ENCODE measurements at regions not wholly inside any gene's neighbourhood (a gene's known extent, or its start where the extent isn't known, plus 50 kb on each side); places are given as distances from the start of the nearest gene placed in this dataset.

GRCh38 chr13:24006520-24007248 lies 109.4 kb upstream of the C1QTNF9B start:
- Histone ChIP-seq H3K9ac (ENCODE audit: low read depth in 1 of 2, low read length in 2 of 2) (no peak overlapping the region), H3K27ac (ENCODE audit: low read depth, low read length) (no peak overlapping the region), H3K27me3 (ENCODE audit: control insufficient read depth in 1 of 2, insufficient read depth in 2 of 2, low read length in 2 of 2) (no peaks in the 10 kb centered on the region), H3K4me1 (ENCODE audit: control insufficient read depth in 1 of 2, insufficient read depth in 2 of 2, low read length in 2 of 2) (peaks cover 0 to 13% of the 10 kb centered on the region in 2 donors), H3K36me3 (ENCODE audit: control insufficient read depth in 1 of 2, insufficient read depth in 2 of 2, low read length in 2 of 2) (no peaks in the 10 kb centered on the region), H3K9me3 (ENCODE audit: control insufficient read depth in 1 of 2, low read length in 2 of 2) (no peaks in the 10 kb centered on the region), H3K4me3 (ENCODE audit: low read depth in 1 of 2, low read length in 2 of 2) (no peak overlapping the region)

DNA sequence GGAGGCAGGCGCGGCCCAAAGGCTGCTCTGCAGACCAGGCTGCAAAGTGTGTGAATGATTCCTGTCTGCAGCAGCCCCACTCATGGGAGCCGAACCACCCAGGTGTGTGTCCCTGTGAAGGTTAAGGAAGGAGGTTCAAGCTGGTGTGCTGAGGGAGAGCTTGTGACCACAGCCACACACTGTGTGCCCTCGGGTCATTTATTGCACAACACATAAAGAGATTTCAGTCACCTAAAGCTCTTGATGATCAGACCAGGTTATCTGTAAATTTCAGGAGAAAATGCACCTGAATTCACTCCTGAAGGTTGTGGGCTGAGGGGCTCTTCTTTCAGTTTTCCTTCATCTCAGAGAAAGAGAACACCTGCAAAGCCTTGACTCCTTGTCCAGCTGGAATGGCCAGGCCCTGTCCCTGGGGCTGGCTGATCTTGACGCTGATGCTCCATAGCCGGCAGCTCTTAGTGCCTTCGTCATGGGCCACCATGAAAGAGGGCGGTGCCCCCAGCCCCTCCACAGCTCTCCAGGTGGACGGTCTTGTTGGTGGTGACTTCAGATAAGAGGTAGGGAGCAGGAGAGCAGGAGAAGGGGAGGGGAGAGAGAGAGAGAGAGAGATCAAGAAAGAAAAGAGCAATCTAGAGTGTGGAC lies 110.8 kb upstream of the C1QTNF9B start:
- H3K27ac ChIP-seq (ENCODE audit: low read depth, low read length) = no peak overlapping the region
- H3K36me3 ChIP-seq (ENCODE audit: control insufficient read depth in 1 of 2, insufficient read depth in 2 of 2, low read length in 2 of 2) = no peaks in the 10 kb centered on the region
- H3K4me3 ChIP-seq (ENCODE audit: low read depth in 1 of 2, low read length in 2 of 2) = no peak overlapping the region
- H3K9me3 ChIP-seq (ENCODE audit: control insufficient read depth in 1 of 2, low read length in 2 of 2) = no peaks in the 10 kb centered on the region
- no peak overlapping the region for H3K9ac ChIP-seq (ENCODE audit: low read depth in 1 of 2, low read length in 2 of 2)
- peaks cover 0 to 13% of the 10 kb centered on the region in 2 donors for H3K4me1 ChIP-seq (ENCODE audit: control insufficient read depth in 1 of 2, insufficient read depth in 2 of 2, low read length in 2 of 2)
- H3K27me3 ChIP-seq (ENCODE audit: control insufficient read depth in 1 of 2, insufficient read depth in 2 of 2, low read length in 2 of 2) = no peaks in the 10 kb centered on the region

- H3K4me1 ChIP-seq (ENCODE audit: control insufficient read depth in 1 of 2, insufficient read depth in 2 of 2, low read length in 2 of 2) = peaks cover 0 to 13% of the 10 kb centered on the region in 2 donors
- no peak overlapping the region for H3K9ac ChIP-seq (ENCODE audit: low read depth in 1 of 2, low read length in 2 of 2)
- H3K9me3 ChIP-seq (ENCODE audit: control insufficient read depth in 1 of 2, low read length in 2 of 2) = no peaks in the 10 kb centered on the region
Observed at GRCh38 chr13:24008679-24009078, 111.4 kb upstream of the C1QTNF9B start.

GRCh38 chr13:24011266-24011665 lies 114.0 kb upstream of the C1QTNF9B start:
- Histone ChIP-seq H3K4me3 (ENCODE audit: low read depth in 1 of 2, low read length in 2 of 2) (no peak overlapping the region), H3K9ac (ENCODE audit: low read depth in 1 of 2, low read length in 2 of 2) (no peak overlapping the region), H3K27me3 (ENCODE audit: control insufficient read depth in 1 of 2, insufficient read depth in 2 of 2, low read length in 2 of 2) (no peaks in the 10 kb centered on the region), H3K36me3 (ENCODE audit: control insufficient read depth in 1 of 2, insufficient read depth in 2 of 2, low read length in 2 of 2) (no peaks in the 10 kb centered on the region), H3K27ac (ENCODE audit: low read depth, low read length) (no peak overlapping the region), H3K9me3 (ENCODE audit: control insufficient read depth in 1 of 2, low read length in 2 of 2) (no peaks in the 10 kb centered on the region), H3K4me1 (ENCODE audit: control insufficient read depth in 1 of 2, insufficient read depth in 2 of 2, low read length in 2 of 2) (peaks cover 0 to 4% of the 10 kb centered on the region in 2 donors)

More at GRCh38 chr13:24008679-24009078, 111.4 kb upstream of the C1QTNF9B start:
- Histone ChIP-seq H3K27me3 (ENCODE audit: control insufficient read depth in 1 of 2, insufficient read depth in 2 of 2, low read length in 2 of 2) (no peaks in the 10 kb centered on the region), H3K27ac (ENCODE audit: low read depth, low read length) (no peak overlapping the region), H3K36me3 (ENCODE audit: control insufficient read depth in 1 of 2, insufficient read depth in 2 of 2, low read length in 2 of 2) (no peaks in the 10 kb centered on the region), H3K4me3 (ENCODE audit: low read depth in 1 of 2, low read length in 2 of 2) (no peak overlapping the region)

DNA sequence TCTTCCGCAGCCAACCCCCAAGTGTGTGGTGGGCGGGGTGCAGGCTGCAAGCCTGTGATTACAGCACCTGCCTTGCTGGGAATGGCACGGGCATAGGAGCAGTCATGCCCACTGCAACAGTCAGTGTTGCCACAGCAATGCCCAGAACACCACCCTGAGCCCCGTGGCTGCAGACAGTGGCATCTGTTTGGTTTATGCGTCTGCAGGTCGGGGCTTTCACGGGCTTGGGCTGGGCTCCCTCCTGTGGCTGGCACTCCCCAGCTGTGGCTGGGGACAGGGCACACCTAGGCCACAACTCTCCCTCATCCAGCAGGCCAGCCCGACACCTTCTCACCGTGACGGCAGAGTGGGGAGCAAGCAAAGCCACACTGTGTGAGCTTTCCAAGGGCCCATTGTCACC lies 115.3 kb upstream of the C1QTNF9B start:
- H3K9me3 ChIP-seq (ENCODE audit: control insufficient read depth in 1 of 2, low read length in 2 of 2) = no peaks in the 10 kb centered on the region
- H3K4me3 ChIP-seq (ENCODE audit: low read depth in 1 of 2, low read length in 2 of 2) = no peak overlapping the region
- H3K36me3 ChIP-seq (ENCODE audit: control insufficient read depth in 1 of 2, insufficient read depth in 2 of 2, low read length in 2 of 2) = no peaks in the 10 kb centered on the region
- H3K9ac ChIP-seq (ENCODE audit: low read depth in 1 of 2, low read length in 2 of 2) = no peak overlapping the region
- H3K27me3 ChIP-seq (ENCODE audit: control insufficient read depth in 1 of 2, insufficient read depth in 2 of 2, low read length in 2 of 2) = no peaks in the 10 kb centered on the region
- no peak overlapping the region for H3K27ac ChIP-seq (ENCODE audit: low read depth, low read length)
- no peaks in the 10 kb centered on the region for H3K4me1 ChIP-seq (ENCODE audit: control insufficient read depth in 1 of 2, insufficient read depth in 2 of 2, low read length in 2 of 2)

- H3K27ac ChIP-seq (ENCODE audit: low read depth, low read length) = no peak overlapping the region
- H3K4me3 ChIP-seq (ENCODE audit: low read depth in 1 of 2, low read length in 2 of 2) = no peak overlapping the region
- no peaks in the 10 kb centered on the region for H3K27me3 ChIP-seq (ENCODE audit: control insufficient read depth in 1 of 2, insufficient read depth in 2 of 2, low read length in 2 of 2)
- no peaks in the 10 kb centered on the region for H3K9me3 ChIP-seq (ENCODE audit: control insufficient read depth in 1 of 2, low read length in 2 of 2)
- no peaks in the 10 kb centered on the region for H3K4me1 ChIP-seq (ENCODE audit: control insufficient read depth in 1 of 2, insufficient read depth in 2 of 2, low read length in 2 of 2)
- no peaks in the 10 kb centered on the region for H3K36me3 ChIP-seq (ENCODE audit: control insufficient read depth in 1 of 2, insufficient read depth in 2 of 2, low read length in 2 of 2)
- H3K9ac ChIP-seq (ENCODE audit: low read depth in 1 of 2, low read length in 2 of 2) = no peak overlapping the region
Observed at GRCh38 chr13:24013189-24013588, 115.9 kb upstream of the C1QTNF9B start.

- no peaks in the 10 kb centered on the region for H3K9me3 ChIP-seq (ENCODE audit: control insufficient read depth in 1 of 2, low read length in 2 of 2)
- H3K4me1 ChIP-seq (ENCODE audit: control insufficient read depth in 1 of 2, insufficient read depth in 2 of 2, low read length in 2 of 2) = no peaks in the 10 kb centered on the region
Observed at GRCh38 chr13:24016046-24016445, 118.7 kb upstream of the C1QTNF9B start.

DNA sequence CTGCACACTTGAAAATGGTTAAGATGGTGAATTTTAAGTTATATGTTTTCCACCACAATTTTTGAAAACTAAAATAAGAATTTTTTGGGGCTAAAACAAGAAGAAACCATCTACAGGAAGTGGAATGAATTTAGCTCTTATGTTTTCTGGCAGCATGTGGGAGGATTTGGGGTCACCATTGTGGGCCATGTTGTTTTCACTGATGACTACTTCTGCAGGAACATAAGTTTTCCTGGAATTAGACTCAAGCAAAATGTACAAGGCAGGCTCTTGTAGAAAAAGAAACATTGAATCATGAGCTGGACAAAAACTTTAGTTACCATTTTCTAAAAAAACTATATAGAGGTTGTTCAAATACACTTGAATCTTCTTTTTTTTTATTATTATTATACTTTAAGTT lies 125.3 kb upstream of the C1QTNF9B start:
- Histone ChIP-seq H3K36me3 (ENCODE audit: control insufficient read depth in 1 of 2, insufficient read depth in 2 of 2, low read length in 2 of 2) (no peaks in the 10 kb centered on the region), H3K9ac (ENCODE audit: low read depth in 1 of 2, low read length in 2 of 2) (no peak overlapping the region), H3K27me3 (ENCODE audit: control insufficient read depth in 1 of 2, insufficient read depth in 2 of 2, low read length in 2 of 2) (no peaks in the 10 kb centered on the region), H3K4me3 (ENCODE audit: low read depth in 1 of 2, low read length in 2 of 2) (no peak overlapping the region), H3K9me3 (ENCODE audit: control insufficient read depth in 1 of 2, low read length in 2 of 2) (no peaks in the 10 kb centered on the region), H3K4me1 (ENCODE audit: control insufficient read depth in 1 of 2, insufficient read depth in 2 of 2, low read length in 2 of 2) (no peaks in the 10 kb centered on the region), H3K27ac (ENCODE audit: low read depth, low read length) (no peak overlapping the region)

More at GRCh38 chr13:24016046-24016445, 118.7 kb upstream of the C1QTNF9B start:
- Histone ChIP-seq H3K36me3 (ENCODE audit: control insufficient read depth in 1 of 2, insufficient read depth in 2 of 2, low read length in 2 of 2) (no peaks in the 10 kb centered on the region), H3K27me3 (ENCODE audit: control insufficient read depth in 1 of 2, insufficient read depth in 2 of 2, low read length in 2 of 2) (no peaks in the 10 kb centered on the region), H3K27ac (ENCODE audit: low read depth, low read length) (no peak overlapping the region), H3K9ac (ENCODE audit: low read depth in 1 of 2, low read length in 2 of 2) (no peak overlapping the region), H3K4me3 (ENCODE audit: low read depth in 1 of 2, low read length in 2 of 2) (no peak overlapping the region)

DNA sequence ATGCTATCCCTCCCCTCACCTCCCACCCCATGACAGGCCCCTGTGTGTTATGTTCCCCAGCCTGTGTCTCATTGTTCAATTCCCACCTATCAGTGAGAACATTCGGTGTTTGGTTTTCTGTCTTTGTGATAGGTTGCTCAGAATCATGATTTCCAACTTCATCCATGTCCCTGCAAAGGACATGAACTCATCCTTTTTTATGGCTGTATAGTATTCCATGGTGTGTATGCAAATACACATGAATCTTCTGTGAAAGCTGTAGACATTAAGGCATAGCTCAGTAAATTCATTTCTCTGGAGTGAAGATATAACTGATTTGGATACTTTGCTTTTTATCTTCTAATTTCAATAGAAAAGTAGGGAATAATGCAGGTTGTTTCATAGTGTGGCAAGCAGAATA lies 125.8 kb upstream of the C1QTNF9B start:
- H3K36me3 ChIP-seq (ENCODE audit: control insufficient read depth in 1 of 2, insufficient read depth in 2 of 2, low read length in 2 of 2) = no peaks in the 10 kb centered on the region
- H3K27me3 ChIP-seq (ENCODE audit: control insufficient read depth in 1 of 2, insufficient read depth in 2 of 2, low read length in 2 of 2) = no peaks in the 10 kb centered on the region
- H3K9ac ChIP-seq (ENCODE audit: low read depth in 1 of 2, low read length in 2 of 2) = no peak overlapping the region
- no peaks in the 10 kb centered on the region for H3K9me3 ChIP-seq (ENCODE audit: control insufficient read depth in 1 of 2, low read length in 2 of 2)
- H3K4me3 ChIP-seq (ENCODE audit: low read depth in 1 of 2, low read length in 2 of 2) = no peak overlapping the region
- H3K4me1 ChIP-seq (ENCODE audit: control insufficient read depth in 1 of 2, insufficient read depth in 2 of 2, low read length in 2 of 2) = no peaks in the 10 kb centered on the region
- H3K27ac ChIP-seq (ENCODE audit: low read depth, low read length) = no peak overlapping the region

GRCh38 chr13:24027494-24027893 lies 130.2 kb upstream of the C1QTNF9B start:
- H3K27ac ChIP-seq (ENCODE audit: low read depth, low read length) = no peak overlapping the region
- no peak overlapping the region for H3K4me3 ChIP-seq (ENCODE audit: low read depth in 1 of 2, low read length in 2 of 2)
- no peak overlapping the region for H3K9ac ChIP-seq (ENCODE audit: low read depth in 1 of 2, low read length in 2 of 2)
- H3K27me3 ChIP-seq (ENCODE audit: control insufficient read depth in 1 of 2, insufficient read depth in 2 of 2, low read length in 2 of 2) = no peaks in the 10 kb centered on the region
- H3K36me3 ChIP-seq (ENCODE audit: control insufficient read depth in 1 of 2, insufficient read depth in 2 of 2, low read length in 2 of 2) = no peaks in the 10 kb centered on the region
- no peaks in the 10 kb centered on the region for H3K4me1 ChIP-seq (ENCODE audit: control insufficient read depth in 1 of 2, insufficient read depth in 2 of 2, low read length in 2 of 2)
- no peaks in the 10 kb centered on the region for H3K9me3 ChIP-seq (ENCODE audit: control insufficient read depth in 1 of 2, low read length in 2 of 2)
